Suprapubic skin (tissue), 4 donors: ENCODE measurements at regions not wholly inside any gene's neighbourhood (a gene's known extent, or its start where the extent isn't known, plus 50 kb on each side); places are given as distances from the start of the nearest gene placed in this dataset.

Experiments
- DNase-seq, 2 donors: peaks; one replicate each; pipeline ENCODE4 v3.0.0-alpha.2; 2019; ENCODE audit warnings: low spot score in 2 of 2
- H3K27ac ChIP-seq: fragments of 200-600 bp; sonication (generic); one replicate; pipeline ENCODE4 v1.5.1; 2019
- H3K27me3 ChIP-seq: fragments of 200-600 bp; sonication (generic); one replicate; pipeline ENCODE4 v1.5.1; 2019
- H3K36me3 ChIP-seq: fragments of 200-600 bp; sonication (generic); one replicate; pipeline ENCODE4 v1.5.1; 2019
- H3K4me1 ChIP-seq: fragments of 200-600 bp; sonication (generic); one replicate; pipeline ENCODE4 v1.5.1; 2019
- H3K4me3 ChIP-seq: fragments of 200-600 bp; sonication (generic); one replicate; pipeline ENCODE4 v1.5.1; 2019; ENCODE audit warnings: mild to moderate bottlenecking
- H3K9me3 ChIP-seq: fragments of 200-600 bp; sonication (generic); one replicate; pipeline ENCODE4 v1.5.1; 2019
- CTCF ChIP-seq, 2 donors: fragments of 200-600 bp in 1 of 2; fragments of 450-650 bp in 1 of 2; sonication (generic) in 1 of 2; IDR thresholded peaks; one replicate each; pipeline ENCODE4 v1.5.1; 2016 to 2019; ENCODE audit warnings: antibody characterized with exemption in 2 of 2, mild to moderate bottlenecking in 1 of 2, moderate library complexity in 1 of 2
- EP300 ChIP-seq: sonication (generic); formaldehyde crosslinking; IDR thresholded peaks from one replicate; pipeline ENCODE4 v1.6.1; 2017; ENCODE audit warnings: antibody characterized with exemption
- POLR2A ChIP-seq, 2 donors: fragments of 450-650 bp; IDR thresholded peaks; one replicate each; pipeline ENCODE4 v1.6.1; 2017; ENCODE audit warnings: antibody characterized with exemption in 2 of 2, mild to moderate bottlenecking in 2 of 2, moderate library complexity in 2 of 2
- POLR2AphosphoS5 ChIP-seq, 3 donors: sonication (generic); formaldehyde crosslinking; IDR thresholded peaks; one replicate each; pipeline ENCODE4 v1.6.1; 2017; ENCODE audit warnings: antibody characterized with exemption in 3 of 3
- WGBS: methylation state at CpG from one replicate; pipeline ENCODE4 v1.1.5; 2018; 5-methylcytosine and 5-hydroxymethylcytosine counted together

- Histone ChIP-seq H3K36me3 (no peaks in the 10 kb centered on the region), H3K4me1 (no peaks in the 10 kb centered on the region), H3K27ac (no peak overlapping the region), H3K4me3 (no peak overlapping the region), H3K9me3 (no peaks in the 10 kb centered on the region), H3K27me3 (no peaks in the 10 kb centered on the region)
- WGBS = 72% methylated on average over 2 of the region's 2 CpGs
- TF ChIP-seq POLR2A (IDR thresholded peaks at IDR 0.05) (no peak), CTCF (IDR thresholded peaks at IDR 0.05) (no peak), POLR2AphosphoS5 (IDR thresholded peaks at IDR 0.05) (no peak), EP300 (no peak)
- DNase-seq = no peak
Measured at GRCh38 chr9:26234865-26235264, 556.6 kb upstream of the TUSC1 start.

DNA sequence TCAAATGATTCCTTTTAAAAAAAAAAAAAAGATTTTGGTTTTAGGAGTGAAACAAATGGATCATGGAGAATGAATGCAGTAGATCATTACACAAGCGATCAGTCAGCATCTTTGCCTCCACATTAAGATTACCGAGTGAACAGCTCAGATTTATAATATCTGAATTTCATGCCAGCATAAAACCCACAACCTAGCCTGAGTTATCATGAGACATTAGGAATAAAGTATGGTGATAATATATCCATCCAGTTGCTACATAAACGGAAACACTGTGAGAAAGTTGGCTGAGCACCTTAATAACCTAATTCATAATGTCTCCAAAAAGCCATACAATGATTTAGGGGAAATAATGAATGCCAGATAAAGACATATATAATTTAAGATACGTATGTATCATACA, 553.1 kb upstream of the TUSC1 start:
- 67% methylated on average over 4 of the region's 4 CpGs for WGBS
- TF ChIP-seq CTCF (IDR thresholded peaks at IDR 0.05) (no peak), EP300 (no peak), POLR2AphosphoS5 (IDR thresholded peaks at IDR 0.05) (no peak), POLR2A (IDR thresholded peaks at IDR 0.05) (no peak)
- no peak overlapping the region for H3K27ac ChIP-seq
- no peaks in the 10 kb centered on the region for H3K27me3 ChIP-seq
- no peak overlapping the region for H3K4me3 ChIP-seq
- no peak for DNase-seq
- no peaks in the 10 kb centered on the region for H3K36me3 ChIP-seq
- no peaks in the 10 kb centered on the region for H3K4me1 ChIP-seq
- H3K9me3 ChIP-seq = no peaks in the 10 kb centered on the region

GRCh38 chr9:26229324-26230054, 551.2 kb upstream of the TUSC1 start:
- Histone ChIP-seq H3K4me1 (no peaks in the 10 kb centered on the region), H3K27me3 (no peaks in the 10 kb centered on the region), H3K4me3 (no peak overlapping the region), H3K27ac (no peak overlapping the region), H3K9me3 (no peaks in the 10 kb centered on the region), H3K36me3 (no peaks in the 10 kb centered on the region)
- TF ChIP-seq CTCF (IDR thresholded peaks at IDR 0.05) (no peak), POLR2A (IDR thresholded peaks at IDR 0.05) (no peak), EP300 (no peak), POLR2AphosphoS5 (IDR thresholded peaks at IDR 0.05) (no peak)
- DNase-seq = no peak
- 87% methylated on average over 6 of the region's 6 CpGs for WGBS

GRCh38 chr9:26228273-26228672, 550.0 kb upstream of the TUSC1 start:
- TF ChIP-seq EP300 (no peak), POLR2AphosphoS5 (IDR thresholded peaks at IDR 0.05) (no peak), CTCF (IDR thresholded peaks at IDR 0.05) (no peak)
- H3K27me3 ChIP-seq = no peaks in the 10 kb centered on the region
- H3K4me1 ChIP-seq = no peaks in the 10 kb centered on the region
- H3K4me3 ChIP-seq = no peak overlapping the region
- no peak for DNase-seq
- no peaks in the 10 kb centered on the region for H3K9me3 ChIP-seq
- 63% methylated on average over 2 of the region's 2 CpGs for WGBS
- no peaks in the 10 kb centered on the region for H3K36me3 ChIP-seq
- H3K27ac ChIP-seq = no peak overlapping the region

GRCh38 chr9:26221290-26221689, 543.0 kb upstream of the TUSC1 start:
- no peak for TF ChIP-seq POLR2AphosphoS5 (IDR thresholded peaks at IDR 0.05)
- TF ChIP-seq CTCF (IDR thresholded peaks at IDR 0.05) = no peak
- no peak for TF ChIP-seq EP300
- TF ChIP-seq POLR2A (IDR thresholded peaks at IDR 0.05) = no peak
- Histone ChIP-seq H3K27ac (no peak overlapping the region), H3K4me3 (no peak overlapping the region), H3K36me3 (no peaks in the 10 kb centered on the region), H3K27me3 (no peaks in the 10 kb centered on the region), H3K4me1 (no peaks in the 10 kb centered on the region), H3K9me3 (no peaks in the 10 kb centered on the region)
- no peak for DNase-seq
